Adrenal gland (tissue), 9 donors: ENCODE measurements at regions not wholly inside any gene's neighbourhood (a gene's known extent, or its start where the extent isn't known, plus 50 kb on each side); places are given as distances from the start of the nearest gene placed in this dataset.

Experiments
- DNase-seq, 7 donors: peaks; one replicate each; pipeline ENCODE4 v3.0.0-alpha.2; 2019 to 2020
- H3K27ac ChIP-seq, 5 donors: fragments of 200-600 bp; sonication (generic) in 4 of 5; 1 replicate in 3 of 5; 2 replicates in 2 of 5; pipeline versions ENCODE4 v1.5.1 to v1.8.0; 2016 to 2020; ENCODE audit warnings: mild to moderate bottlenecking in 1 of 5
- H3K27me3 ChIP-seq: fragments of 200-600 bp; 2 replicates; pipeline ENCODE4 v1.8.0; 2021
- H3K36me3 ChIP-seq, 2 donors: fragments of 200-600 bp; replicated peaks in 1 of 2; 1 replicate in 1 of 2; 2 replicates in 1 of 2; pipeline versions ENCODE4 v1.5.1 to v1.8.0; 2018 to 2022
- H3K4me1 ChIP-seq, 2 donors: fragments of 200-600 bp; replicated peaks in 1 of 2; 1 replicate in 1 of 2; 2 replicates in 1 of 2; pipeline versions ENCODE4 v1.5.1 to v1.8.0; 2018 to 2021
- H3K4me3 ChIP-seq, 4 donors: fragments of 200-600 bp; sonication (generic) in 3 of 4; one replicate each; pipeline ENCODE4 v1.5.1; 2016 to 2018
- H3K9me3 ChIP-seq, 3 donors: fragments of 200-600 bp; sonication (generic) in 1 of 3; replicated peaks in 1 of 3; 1 replicate in 2 of 3; 2 replicates in 1 of 3; pipeline versions ENCODE4 v1.5.1 to v1.8.0; 2016 to 2021
- CTCF ChIP-seq, 6 experiments: fragments of 450-650 bp in 4 of 6; fragments of 200-600 bp in 2 of 6; sonication (generic) in 1 of 6; IDR thresholded peaks; 1 replicate in 5 of 6; 2 replicates in 1 of 6; pipeline versions ENCODE4 v1.5.1 to v1.8.0; 2016 to 2021; ENCODE audit warnings: antibody characterized with exemption in 6 of 6, mild to moderate bottlenecking in 2 of 6, moderate library complexity in 1 of 6
- POLR2A ChIP-seq, 2 donors: fragments of 450-650 bp; IDR thresholded peaks; one replicate each; pipeline ENCODE4 v1.6.1; 2017; ENCODE audit warnings: antibody characterized with exemption in 2 of 2, mild to moderate bottlenecking in 2 of 2, moderate library complexity in 1 of 2
- WGBS, 4 donors: extraction: QIAGEN DNeasy Blood & Tissue Kit in 2 of 4; methylation state at CpG; one replicate each; pipeline versions ENCODE4 v1.1.5 to v1.1.7; 2013 to 2017; 5-methylcytosine and 5-hydroxymethylcytosine counted together
- intact Hi-C, 2 donors: fragments of 100-400 bp; cut with DNase I; formaldehyde crosslinking; loops; one replicate each; pipeline versions ENCODE4 v1.14.1 to v1.15.0; 2022 to 2023
- donor health status: healthy with polysubstance abuse.
- donor health status: Bipolar disorder and iron deficiency.
- donor health status: DM: yes; HTN: yes; CAD: no.
- donor health status: DM: no; HTN: no; CAD: no.
- donor health status: DM: no; HTN: no; CAD: no.

GRCh38 chr1:242842094-242842493 is 317.6 kb upstream of the PLD5 start:
- WGBS, 4 donors: 0 to 14% (median 0%) methylated on average over 1 of the region's 1 CpG
- DNase-seq: no peak
- no peak overlapping the region for H3K27ac ChIP-seq

GRCh38 chr1:242839101-242839500 is 314.6 kb upstream of the PLD5 start:
- Histone ChIP-seq H3K4me1 (no peaks in the 10 kb centered on the region), H3K4me3 (no peak overlapping the region), H3K9me3 (no peaks in the 10 kb centered on the region), H3K27ac (no peak overlapping the region), H3K36me3 (no peaks in the 10 kb centered on the region), H3K27me3 (no peaks in the 10 kb centered on the region)
- no peak for DNase-seq
- TF ChIP-seq POLR2A (IDR thresholded peaks at IDR 0.05) (no peak), CTCF (IDR thresholded peaks at IDR 0.05) (no peak)
- WGBS, 4 donors: 84 to 94% (median 88%) methylated on average over 8 to 12 of the region's 12 CpGs
- intact Hi-C loops: no loop called here

More at GRCh38 chr1:242842094-242842493, 317.6 kb upstream of the PLD5 start:
- TF ChIP-seq POLR2A (IDR thresholded peaks at IDR 0.05): no peak
- no peak for TF ChIP-seq CTCF (IDR thresholded peaks at IDR 0.05)
- Histone ChIP-seq H3K4me3 (no peak overlapping the region), H3K27me3 (no peaks in the 10 kb centered on the region), H3K9me3 (no peaks in the 10 kb centered on the region), H3K4me1 (no peaks in the 10 kb centered on the region), H3K36me3 (no peaks in the 10 kb centered on the region)
- intact Hi-C loops: no loop called here

GRCh38 chr1:242836423-242836822 is 311.9 kb upstream of the PLD5 start:
- no peaks in the 10 kb centered on the region for H3K36me3 ChIP-seq
- TF ChIP-seq CTCF (IDR thresholded peaks at IDR 0.05) (no peak), POLR2A (IDR thresholded peaks at IDR 0.05) (no peak)
- no peaks in the 10 kb centered on the region for H3K4me1 ChIP-seq
- intact Hi-C loops: no loop called here
- H3K4me3 ChIP-seq: no peak overlapping the region
- whole genome bisulfite sequencing, 4 donors: 3 to 18% (median 15%) methylated on average over 4 of the region's 4 CpGs
- no peak for DNase-seq
- H3K27me3 ChIP-seq: no peaks in the 10 kb centered on the region
- H3K9me3 ChIP-seq: no peaks in the 10 kb centered on the region
- H3K27ac ChIP-seq: no peak overlapping the region

- no peak overlapping the region for H3K27ac ChIP-seq
- WGBS, 4 donors: 62 to 68% (median 66%) methylated on average over 4 of the region's 4 CpGs
- intact Hi-C loops: no loop called here
- H3K4me3 ChIP-seq: no peak overlapping the region
- H3K4me1 ChIP-seq: no peaks in the 10 kb centered on the region
- no peaks in the 10 kb centered on the region for H3K27me3 ChIP-seq
- DNase-seq: no peak
- H3K36me3 ChIP-seq: no peaks in the 10 kb centered on the region
- TF ChIP-seq POLR2A (IDR thresholded peaks at IDR 0.05) (no peak), CTCF (IDR thresholded peaks at IDR 0.05) (no peak)
- no peaks in the 10 kb centered on the region for H3K9me3 ChIP-seq
Observed at GRCh38 chr1:242828828-242829227, 304.3 kb upstream of the PLD5 start.
